Activated T-cell treated with anti-CD3 and anti-CD28 coated beads, Interleukin-2, amount 50 U/mL, for 72 hours (primary cell): ENCODE measurements at regions not wholly inside any gene's neighbourhood (a gene's known extent, or its start where the extent isn't known, plus 50 kb on each side); places are given as distances from the start of the nearest gene placed in this dataset.

Source experiments
- ATAC-seq, 2 donors: fragments of 150-1000 bp; cut with Tn5 transposase; replicated peaks in 1 of 2; 2 replicates each; pipeline ENCODE4 v1.10.0; 2021; ENCODE audit warnings: moderate library complexity in 2 of 2, mild to moderate bottlenecking in 1 of 2
- DNase-seq, 2 donors: peaks; one replicate each; pipeline ENCODE4 v3.0.0; 2021 to 2022; ENCODE audit warnings: mixed read lengths in 1 of 2
- H3K27ac Mint-ChIP-seq: one replicate; pipeline ENCODE4 v1.8.0; 2022; ENCODE audit warnings: mild to moderate bottlenecking, moderate library complexity, mixed read lengths
- H3K27me3 Mint-ChIP-seq: one replicate; pipeline ENCODE4 v1.8.0; 2022; ENCODE audit warnings: low read depth, mixed read lengths
- H3K36me3 Mint-ChIP-seq, 2 donors: one replicate each; pipeline ENCODE4 v1.8.0; 2022; ENCODE audit warnings: mixed read lengths in 2 of 2, mild to moderate bottlenecking in 1 of 2; ENCODE audit not compliant: insufficient read depth in 2 of 2
- H3K4me1 Mint-ChIP-seq: one replicate; pipeline ENCODE4 v1.8.0; 2022; ENCODE audit warnings: low read depth, mixed read lengths
- H3K4me3 Mint-ChIP-seq, 2 donors: one replicate each; pipeline ENCODE4 v1.8.0; 2022; ENCODE audit warnings: mild to moderate bottlenecking in 2 of 2, mixed read lengths in 2 of 2, moderate library complexity in 2 of 2
- H3K9me3 Mint-ChIP-seq, 2 donors: one replicate each; pipeline ENCODE4 v1.8.0; 2022; ENCODE audit warnings: mixed read lengths in 2 of 2

DNA sequence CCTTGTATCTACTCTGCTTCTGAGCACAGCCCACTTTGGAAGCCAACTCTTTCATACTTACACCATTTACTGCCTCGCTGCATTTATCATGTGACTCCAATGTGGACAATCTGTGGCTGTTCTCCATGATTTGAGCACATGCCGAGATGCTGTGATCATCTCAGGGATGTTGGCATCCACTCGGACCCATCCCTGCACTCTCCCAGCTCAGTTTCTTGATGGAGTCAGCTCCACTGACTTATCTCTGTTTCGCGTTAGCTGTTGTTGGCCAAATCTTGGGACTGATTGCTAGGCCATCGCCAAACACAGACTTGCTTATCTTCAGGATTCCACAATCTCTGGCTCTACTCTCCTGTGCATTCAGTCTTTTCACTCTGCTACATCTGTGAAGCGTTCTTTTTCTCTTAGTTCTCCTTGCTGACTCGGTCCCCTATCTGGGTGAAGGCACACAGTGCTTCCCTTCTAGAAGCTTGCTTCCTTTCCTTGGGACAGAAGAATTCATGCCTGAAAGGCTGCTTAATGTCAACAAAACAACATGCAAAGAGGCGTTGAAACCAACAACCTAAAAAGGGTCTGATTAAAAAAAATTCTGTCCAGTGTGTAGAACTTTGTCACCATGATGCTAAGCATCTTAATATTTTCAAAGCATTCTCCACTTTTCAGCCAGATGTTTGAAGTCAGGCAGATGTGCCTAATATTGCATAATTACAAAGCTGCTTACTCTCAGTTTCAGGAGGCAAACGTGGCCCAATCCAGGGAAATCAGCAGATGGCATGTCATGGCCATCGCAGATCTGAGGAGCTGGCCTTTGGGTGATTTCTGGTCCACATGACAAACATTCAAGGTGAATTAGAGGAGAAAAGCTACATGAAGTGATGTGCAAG, 120.7 kb downstream of the NGF start:
- Mint-ChIP-seq H3K9me3 (no peaks in the 10 kb centered on the region), H3K4me3 (no peak overlapping the region), H3K27ac (no peak overlapping the region), H3K4me1 (no peaks in the 10 kb centered on the region), H3K36me3 (no peaks in the 10 kb centered on the region), H3K27me3 (peaks cover 23% of the 10 kb centered on the region)
- ATAC-seq: no peak
- no peak for DNase-seq

DNA sequence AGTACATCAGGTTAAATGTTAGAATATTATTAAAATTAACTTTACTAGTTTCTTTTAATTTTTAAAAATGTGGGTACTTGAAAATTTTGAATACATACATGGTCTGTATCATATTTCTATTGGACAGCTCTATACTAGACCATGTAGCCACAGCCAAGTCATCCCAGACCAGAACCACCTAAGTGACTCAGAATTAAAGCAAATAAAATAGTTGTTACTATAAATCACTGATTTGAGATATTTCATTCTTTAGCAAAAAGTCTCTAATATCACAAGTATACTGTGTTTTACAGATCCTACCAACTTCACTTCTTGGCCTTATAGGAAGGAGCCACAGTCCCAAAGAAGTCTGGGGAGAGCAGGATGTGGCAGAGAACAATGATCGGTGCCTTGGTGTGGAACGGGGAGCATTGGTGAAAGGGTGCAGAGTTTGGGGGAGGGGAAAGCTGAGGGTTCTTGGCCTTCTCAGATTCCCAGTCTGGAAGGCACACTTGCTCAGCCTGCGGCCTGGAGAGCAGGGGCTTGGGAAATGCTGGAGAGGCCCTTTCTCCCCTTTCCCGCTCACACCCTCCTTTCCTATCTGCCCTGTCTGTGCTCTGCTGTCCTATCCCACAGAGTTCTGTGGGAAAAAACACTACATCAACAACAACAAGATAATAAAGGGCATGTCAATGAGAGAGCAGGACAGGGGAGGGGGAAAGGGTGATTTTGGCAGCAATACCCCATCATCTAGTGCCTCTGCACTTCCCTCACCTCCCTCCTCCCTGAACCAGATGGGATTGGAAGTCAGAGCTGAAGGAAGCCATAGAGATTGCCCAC, 122.1 kb downstream of the NGF start:
- Mint-ChIP-seq H3K4me3 (no peak overlapping the region), H3K27ac (no peak overlapping the region), H3K36me3 (no peaks in the 10 kb centered on the region), H3K9me3 (no peaks in the 10 kb centered on the region), H3K27me3 (peaks cover 23% of the 10 kb centered on the region), H3K4me1 (no peaks in the 10 kb centered on the region)
- ATAC-seq: no peak
- DNase-seq: no peak

DNA sequence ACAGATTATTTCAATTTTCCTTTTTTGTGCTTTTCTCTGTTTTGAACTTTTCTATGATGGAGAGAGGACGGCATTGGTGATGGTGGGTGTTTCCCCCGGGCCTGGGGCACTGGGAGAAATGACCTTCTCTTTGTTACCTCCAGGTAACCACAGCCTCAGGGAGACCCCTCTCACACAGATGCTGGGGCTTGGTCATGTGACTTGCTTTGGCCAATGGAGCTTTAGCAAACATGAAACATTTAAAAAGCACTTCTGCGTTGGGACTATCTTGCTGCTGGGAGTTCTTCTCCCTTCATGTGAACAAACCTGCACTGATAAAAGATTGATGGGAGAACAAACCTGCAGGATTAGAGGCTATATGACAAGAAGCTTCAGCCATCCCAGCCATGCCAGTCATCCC, 122.9 kb downstream of the NGF start:
- Mint-ChIP-seq H3K27me3 (peaks cover 23% of the 10 kb centered on the region), H3K36me3 (no peaks in the 10 kb centered on the region), H3K4me1 (no peaks in the 10 kb centered on the region), H3K4me3 (no peak overlapping the region), H3K27ac (no peak overlapping the region), H3K9me3 (no peaks in the 10 kb centered on the region)
- no peak for ATAC-seq
- no peak for DNase-seq

DNA sequence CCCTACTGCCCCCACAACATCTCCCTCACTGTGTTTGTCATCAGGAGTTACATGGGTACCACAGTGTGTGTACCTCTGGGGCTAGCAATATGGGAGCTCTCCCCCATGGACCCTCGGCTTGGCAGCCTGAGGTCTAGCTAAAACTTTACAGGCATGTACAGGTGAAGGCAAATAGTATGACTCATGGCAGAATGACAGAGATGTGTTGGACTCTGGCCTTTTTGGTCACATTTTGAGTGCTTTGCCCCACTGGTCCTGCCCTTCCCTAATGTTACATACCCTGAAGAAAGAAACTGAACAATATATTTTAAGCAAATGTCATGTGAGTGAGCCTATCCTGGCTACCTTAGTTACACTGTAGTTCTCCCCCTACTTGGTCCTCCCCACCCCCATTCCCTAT, 124.0 kb downstream of the NGF start:
- Mint-ChIP-seq H3K27ac (no peak overlapping the region), H3K4me1 (no peaks in the 10 kb centered on the region), H3K4me3 (no peak overlapping the region), H3K27me3 (peaks cover 19% of the 10 kb centered on the region), H3K36me3 (no peaks in the 10 kb centered on the region), H3K9me3 (no peaks in the 10 kb centered on the region)
- ATAC-seq (no peak), DNase-seq (no peak)

DNA sequence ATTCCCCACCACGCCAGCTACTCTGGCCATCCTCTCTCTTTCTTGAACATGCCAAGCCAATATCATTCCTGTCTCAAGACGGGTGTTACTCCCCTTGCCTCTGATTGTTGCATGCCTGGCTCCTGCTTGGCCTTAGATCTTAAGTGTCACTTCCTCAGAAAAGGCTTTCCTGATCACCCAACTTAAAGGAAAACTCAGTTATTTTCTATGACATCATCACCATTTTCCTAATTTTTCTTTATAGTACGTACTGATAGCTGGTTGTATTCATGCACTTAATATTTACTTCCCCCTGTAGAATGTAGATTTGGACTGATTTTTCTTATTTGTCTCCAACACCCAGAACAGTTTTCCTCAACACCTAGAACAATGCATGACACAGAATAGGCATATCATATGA, 123.8 kb upstream of the TSPAN2 start:
- Mint-ChIP-seq H3K4me1 (no peaks in the 10 kb centered on the region), H3K36me3 (no peaks in the 10 kb centered on the region), H3K9me3 (no peaks in the 10 kb centered on the region), H3K27me3 (peaks cover 21% of the 10 kb centered on the region), H3K4me3 (no peak overlapping the region), H3K27ac (no peak overlapping the region)
- ATAC-seq (no peak), DNase-seq (no peak)

DNA sequence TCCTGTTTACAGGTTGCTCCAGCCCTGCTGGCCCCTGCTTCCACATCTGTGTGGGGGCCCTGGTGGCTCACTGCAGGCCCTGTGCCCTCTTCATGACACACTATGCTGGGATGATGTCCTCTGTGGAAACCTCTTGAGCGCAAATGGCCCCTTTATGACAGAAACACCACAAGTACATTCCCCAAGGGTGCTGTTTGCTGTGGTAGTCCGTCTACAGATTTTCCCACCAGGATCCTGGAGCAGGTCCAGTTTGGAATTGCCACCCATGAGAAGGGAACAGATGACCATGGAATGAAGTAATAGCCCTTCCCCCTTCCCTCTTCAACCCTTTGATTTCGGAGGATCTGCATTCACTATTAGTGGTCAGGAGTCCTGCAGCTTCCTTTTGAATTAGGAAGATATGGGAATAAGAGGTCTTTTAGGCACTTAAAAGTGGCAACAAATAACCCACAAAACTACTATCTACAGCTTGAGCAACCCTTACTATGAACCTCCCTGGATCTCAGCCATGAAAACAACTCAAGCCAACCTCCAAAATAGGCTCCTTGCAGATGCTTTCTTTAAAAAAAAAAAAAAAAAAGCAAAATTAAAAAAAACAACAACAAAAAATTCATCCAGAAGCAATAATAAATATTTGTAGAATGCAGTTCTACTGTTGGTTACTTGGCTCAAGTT, 121.9 kb upstream of the TSPAN2 start:
- H3K9me3 Mint-ChIP-seq: no peaks in the 10 kb centered on the region
- no peak overlapping the region for H3K4me3 Mint-ChIP-seq
- DNase-seq (no peak), ATAC-seq (no peak)
- H3K4me1 Mint-ChIP-seq: no peaks in the 10 kb centered on the region
- no peaks in the 10 kb centered on the region for H3K36me3 Mint-ChIP-seq
- H3K27ac Mint-ChIP-seq: no peak overlapping the region
- peaks cover 15% of the 10 kb centered on the region for H3K27me3 Mint-ChIP-seq

DNA sequence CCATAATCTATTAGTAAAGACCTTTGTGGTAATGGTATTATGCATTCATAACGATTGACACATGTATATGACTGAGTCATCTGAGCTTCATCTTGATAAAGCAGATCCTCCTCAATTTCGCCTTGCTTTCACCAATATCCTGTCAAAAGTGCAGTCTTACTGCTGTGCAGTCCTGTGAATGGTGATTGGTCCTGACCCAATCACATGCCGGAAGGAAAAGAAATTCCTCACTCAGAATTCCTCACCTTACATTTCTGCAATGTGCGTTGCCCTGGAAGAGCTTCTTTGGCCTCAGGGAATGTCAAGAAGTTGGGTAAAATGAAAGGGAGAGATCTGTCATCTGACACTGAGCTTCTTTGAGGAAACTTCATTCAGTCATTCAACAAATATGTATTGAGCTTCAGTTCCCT, 121.0 kb upstream of the TSPAN2 start:
- ATAC-seq (no peak), DNase-seq (no peak)
- no peaks in the 10 kb centered on the region for H3K4me1 Mint-ChIP-seq
- H3K9me3 Mint-ChIP-seq: no peaks in the 10 kb centered on the region
- H3K27ac Mint-ChIP-seq: no peak overlapping the region
- no peak overlapping the region for H3K4me3 Mint-ChIP-seq
- H3K27me3 Mint-ChIP-seq: peaks cover 15% of the 10 kb centered on the region
- no peaks in the 10 kb centered on the region for H3K36me3 Mint-ChIP-seq

DNA sequence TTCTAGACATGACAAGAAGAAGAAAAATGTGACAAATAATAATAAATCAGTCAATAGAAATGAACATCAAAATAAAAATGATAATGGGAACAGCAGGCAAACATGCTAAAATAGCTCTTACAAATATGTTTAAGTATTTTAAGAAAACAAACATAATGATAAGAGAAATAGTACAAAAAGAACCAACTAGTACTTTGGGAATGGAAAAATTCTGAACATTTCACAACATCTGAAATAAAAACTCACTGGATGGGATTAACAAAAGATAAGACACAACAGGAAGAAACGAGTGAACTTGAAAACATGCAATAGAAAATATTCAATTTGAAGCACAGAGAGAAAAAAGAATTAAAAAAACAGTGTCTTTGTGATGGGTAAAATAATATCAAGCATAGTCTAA, 115.2 kb upstream of the TSPAN2 start:
- Mint-ChIP-seq H3K9me3 (peaks cover 4 to 5% of the 10 kb centered on the region in 2 donors), H3K4me3 (no peak overlapping the region), H3K4me1 (no peaks in the 10 kb centered on the region), H3K36me3 (peaks cover 2 to 4% of the 10 kb centered on the region in 2 donors), H3K27me3 (peaks cover 36% of the 10 kb centered on the region), H3K27ac (no peak overlapping the region)
- no peak for ATAC-seq
- DNase-seq: no peak

DNA sequence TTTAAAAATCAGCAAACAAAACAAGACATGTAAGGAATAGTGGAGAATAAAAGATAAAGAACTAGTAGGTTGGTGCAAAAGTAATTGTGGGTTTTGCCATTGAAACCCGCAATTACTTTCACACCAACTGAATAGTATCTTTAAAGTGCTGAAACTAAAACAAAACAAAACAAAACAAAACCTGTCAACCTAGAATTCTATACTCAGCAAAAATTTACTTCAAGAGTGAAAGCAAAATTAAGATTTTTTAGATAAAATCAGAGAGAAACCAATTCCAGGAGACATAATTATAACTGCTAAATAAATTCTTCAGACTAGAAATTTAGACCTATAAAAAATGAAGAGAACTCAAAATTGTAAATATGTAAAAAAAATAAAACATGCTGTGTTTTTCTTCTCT, 114.0 kb upstream of the TSPAN2 start:
- H3K4me1 Mint-ChIP-seq: no peaks in the 10 kb centered on the region
- H3K4me3 Mint-ChIP-seq: no peak overlapping the region
- no peak for DNase-seq
- peaks cover 4 to 5% of the 10 kb centered on the region in 2 donors for H3K9me3 Mint-ChIP-seq
- peaks cover 38% of the 10 kb centered on the region for H3K27me3 Mint-ChIP-seq
- no peak for ATAC-seq
- peaks cover 2 to 4% of the 10 kb centered on the region in 2 donors for H3K36me3 Mint-ChIP-seq
- no peak overlapping the region for H3K27ac Mint-ChIP-seq

DNA sequence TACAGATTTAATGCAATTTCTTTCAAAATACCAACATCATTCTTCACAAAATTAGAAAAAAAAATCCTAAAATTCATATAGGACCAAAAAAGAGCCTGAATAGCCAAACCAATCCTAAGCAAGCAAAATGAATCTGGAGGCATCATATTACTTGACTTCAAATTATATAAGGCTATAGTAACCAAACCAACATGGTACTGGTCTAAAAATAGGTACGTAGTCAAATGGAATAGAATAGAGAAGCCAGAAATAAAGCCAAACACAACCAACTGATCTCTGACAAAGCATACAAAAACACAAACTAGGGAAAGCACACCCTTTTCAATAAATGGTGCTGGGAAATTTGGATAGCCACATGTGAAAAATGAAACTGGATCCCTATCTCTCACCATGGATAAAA, 112.3 kb upstream of the TSPAN2 start:
- H3K27me3 Mint-ChIP-seq: peaks cover 43% of the 10 kb centered on the region
- DNase-seq (no peak), ATAC-seq (no peak)
- H3K4me1 Mint-ChIP-seq: no peaks in the 10 kb centered on the region
- peaks cover 4 to 5% of the 10 kb centered on the region in 2 donors for H3K9me3 Mint-ChIP-seq
- H3K36me3 Mint-ChIP-seq: peaks cover 2 to 4% of the 10 kb centered on the region in 2 donors
- H3K27ac Mint-ChIP-seq: no peak overlapping the region
- H3K4me3 Mint-ChIP-seq: no peak overlapping the region

DNA sequence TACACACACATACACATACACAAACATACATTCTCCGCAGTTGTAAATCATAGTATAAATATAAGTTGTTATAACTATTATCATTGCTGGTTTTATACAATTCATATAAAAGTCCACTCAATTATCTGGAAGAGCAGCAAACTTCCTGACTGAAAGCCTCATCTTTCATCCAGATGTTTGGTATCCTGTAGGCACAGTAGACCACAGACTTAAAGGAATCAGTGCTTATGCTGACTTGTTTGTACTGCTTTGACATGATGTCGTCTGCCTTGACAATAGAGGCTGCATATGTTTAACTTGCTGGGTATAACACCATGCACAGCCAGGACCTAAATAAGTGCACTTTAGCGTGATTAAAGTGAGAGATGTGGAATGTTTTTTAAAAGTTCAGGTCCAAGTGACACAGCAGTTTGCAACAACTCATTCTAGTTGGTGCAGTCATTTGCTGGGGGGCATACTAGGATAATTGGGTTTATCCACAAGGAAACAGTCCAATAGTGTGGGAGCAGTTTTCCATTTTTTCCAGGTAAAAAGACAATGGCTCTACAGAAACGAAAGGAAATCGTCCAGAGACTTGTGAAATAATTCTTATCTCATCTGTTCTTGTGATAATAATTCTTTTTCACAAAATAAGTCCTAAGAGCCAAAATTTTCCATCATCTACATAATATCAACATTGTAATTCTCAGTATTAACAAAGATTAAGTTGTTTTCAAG, 110.3 kb upstream of the TSPAN2 start:
- Mint-ChIP-seq H3K4me1 (no peaks in the 10 kb centered on the region), H3K36me3 (peaks cover 2 to 4% of the 10 kb centered on the region in 2 donors), H3K4me3 (no peak overlapping the region), H3K9me3 (peaks cover 4 to 5% of the 10 kb centered on the region in 2 donors), H3K27ac (no peak overlapping the region), H3K27me3 (peaks cover 40% of the 10 kb centered on the region)
- ATAC-seq (no peak), DNase-seq (no peak)

DNA sequence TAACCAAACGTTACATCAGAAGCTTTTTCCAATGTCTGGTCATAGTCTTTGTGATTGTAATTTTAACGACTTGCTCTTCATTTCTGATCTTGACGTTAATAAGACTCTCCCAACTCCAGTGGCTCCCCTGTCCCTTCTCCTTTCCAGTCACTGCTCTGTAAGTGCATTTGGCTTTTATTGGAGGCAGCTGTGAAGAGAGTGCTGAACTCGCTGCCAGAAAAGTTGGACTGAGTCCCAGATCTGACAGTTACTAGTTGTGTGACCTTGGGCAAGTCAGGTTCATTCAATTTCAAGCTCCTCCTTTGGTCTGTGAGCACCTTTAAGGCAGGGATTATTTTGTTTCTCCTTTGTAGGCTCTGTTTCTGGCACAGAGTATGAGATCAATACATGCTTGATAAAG, 109.6 kb upstream of the TSPAN2 start:
- H3K4me1 Mint-ChIP-seq: no peaks in the 10 kb centered on the region
- H3K4me3 Mint-ChIP-seq: no peak overlapping the region
- H3K36me3 Mint-ChIP-seq: peaks cover 2 to 4% of the 10 kb centered on the region in 2 donors
- peaks cover 4 to 5% of the 10 kb centered on the region in 2 donors for H3K9me3 Mint-ChIP-seq
- DNase-seq (no peak), ATAC-seq (no peak)
- no peak overlapping the region for H3K27ac Mint-ChIP-seq
- H3K27me3 Mint-ChIP-seq: peaks cover 39% of the 10 kb centered on the region
